WTC11 (cell line): ENCODE measurements at regions not wholly inside any gene's neighbourhood (a gene's known extent, or its start where the extent isn't known, plus 50 kb on each side); places are given as distances from the start of the nearest gene placed in this dataset.

Experiments
- ATAC-seq: fragments of 200-7000 bp; cut with Tn5 transposase; 2 replicates; pipeline ENCODE4 v1.10.0; 2021; ENCODE audit warnings: mild to moderate bottlenecking, moderate library complexity
- CTCF ChIA-PET: fragments of 300-600 bp; sonication (Branson Sonifier 250); formaldehyde crosslinking; loops from one replicate; lab custom pipeline; 2021; ENCODE audit warnings: antibody characterized with exemption; lab: Charles Lee
- POLR2A ChIA-PET: fragments of 350-600 bp; sonication (Branson Sonifier 250); formaldehyde crosslinking; loops from one replicate; lab custom pipeline; 2021; ENCODE audit warnings: antibody characterized with exemption; lab: Charles Lee
- DNase-seq: peaks from one replicate; pipeline ENCODE4 v3.0.0; 2021; ENCODE audit warnings: low spot score
- H3K27ac Mint-ChIP-seq: 2 replicates; pipeline ENCODE4 v1.8.0; 2021; ENCODE audit warnings: mixed read lengths
- H3K27me3 Mint-ChIP-seq: 2 replicates; pipeline ENCODE4 v1.8.0; 2021; ENCODE audit warnings: low read depth, mild to moderate bottlenecking, moderate library complexity, mixed read lengths
- H3K36me3 Mint-ChIP-seq: 2 replicates; pipeline ENCODE4 v1.8.0; 2021; ENCODE audit warnings: mixed read lengths
- H3K4me1 Mint-ChIP-seq: 2 replicates; pipeline ENCODE4 v1.8.0; 2022; ENCODE audit warnings: mixed read lengths
- H3K4me3 Mint-ChIP-seq: 2 replicates; pipeline ENCODE4 v1.8.0; 2021; ENCODE audit warnings: mild to moderate bottlenecking, moderate library complexity, mixed read lengths
- H3K9me3 Mint-ChIP-seq: 2 replicates; pipeline ENCODE4 v1.8.0; 2021; ENCODE audit warnings: mixed read lengths
- CREB1 ChIP-seq: sonication (generic); formaldehyde crosslinking; IDR thresholded peaks from 2 replicates; pipeline ENCODE4 v1.8.0; 2023; ENCODE audit warnings: mild to moderate bottlenecking, missing genetic modification reagents
- FOXK1 ChIP-seq: sonication (generic); formaldehyde crosslinking; IDR thresholded peaks from 2 replicates; pipeline ENCODE4 v1.8.0; 2022; ENCODE audit warnings: mild to moderate bottlenecking, moderate library complexity, missing genetic modification reagents
- HMGA2 ChIP-seq: fragments of 250-450 bp; sonication (Bioruptor Pico); IDR thresholded peaks from 2 replicates; pipeline ENCODE4 v1.4.0; 2021; ENCODE audit warnings: mild to moderate bottlenecking, moderate library complexity
- JAZF1 ChIP-seq: fragments of 250-450 bp; sonication (Bioruptor Pico); IDR thresholded peaks from 2 replicates; pipeline ENCODE4 v1.9.0; 2021; ENCODE audit warnings: moderate library complexity, mild to moderate bottlenecking, inconsistent platforms
- KAT7 ChIP-seq: sonication (generic); formaldehyde crosslinking; IDR thresholded peaks from 2 replicates; pipeline ENCODE4 v1.8.1; 2023; ENCODE audit warnings: missing genetic modification reagents, mild to moderate bottlenecking, borderline replicate concordance
- MXD4 ChIP-seq: fragments of 250-450 bp; sonication (Bioruptor Pico); IDR thresholded peaks from 2 replicates; pipeline ENCODE4 v1.8.0; 2021; ENCODE audit warnings: mild to moderate bottlenecking, moderate library complexity, borderline replicate concordance
- NFE2L1 ChIP-seq: sonication (generic); formaldehyde crosslinking; IDR thresholded peaks from 2 replicates; pipeline ENCODE4 v1.8.1; 2023; ENCODE audit warnings: missing genetic modification reagents
- RORB ChIP-seq: fragments of 250-450 bp; sonication (Bioruptor Pico); IDR thresholded peaks from 2 replicates; pipeline ENCODE4 v1.9.0; 2021; ENCODE audit warnings: mild to moderate bottlenecking
- SMAD4 ChIP-seq: sonication (generic); formaldehyde crosslinking; IDR thresholded peaks from 2 replicates; pipeline ENCODE4 v1.8.0; 2022; ENCODE audit warnings: mild to moderate bottlenecking, missing genetic modification reagents
- ZBTB21 ChIP-seq: sonication (generic); formaldehyde crosslinking; IDR thresholded peaks from 2 replicates; pipeline ENCODE4 v1.8.1; 2023; ENCODE audit warnings: mild to moderate bottlenecking, missing genetic modification reagents, borderline replicate concordance
- ZNF138 ChIP-seq: sonication (generic); formaldehyde crosslinking; conservative IDR thresholded peaks from 2 replicates; pipeline ENCODE4 v1.8.1; 2022; ENCODE audit warnings: mild to moderate bottlenecking, moderate library complexity, missing genetic modification reagents
- ZNF219 ChIP-seq: sonication (generic); formaldehyde crosslinking; IDR thresholded peaks from 2 replicates; pipeline ENCODE4 v1.8.0; 2023; ENCODE audit warnings: missing genetic modification reagents, mild to moderate bottlenecking, borderline replicate concordance
- ZNF232 ChIP-seq: sonication (generic); formaldehyde crosslinking; IDR thresholded peaks from 2 replicates; pipeline ENCODE4 v1.8.0; 2022; ENCODE audit warnings: mild to moderate bottlenecking, missing genetic modification reagents
- ZNF671 ChIP-seq: fragments of 250-450 bp; sonication (Bioruptor Pico); IDR thresholded peaks from 2 replicates; pipeline ENCODE4 v1.8.0; 2021; ENCODE audit warnings: mild to moderate bottlenecking
- TF ChIP-seq, protein P1 (sequence below): sonication (generic); formaldehyde crosslinking; IDR thresholded peaks from 2 replicates; pipeline ENCODE4 v1.8.0; 2022; ENCODE audit warnings: mild to moderate bottlenecking, missing genetic modification reagents
- TF ChIP-seq, protein P2 (sequence below): fragments of 250-450 bp; sonication (Bioruptor Pico); IDR thresholded peaks from 2 replicates; pipeline ENCODE4 v2.1.2; 2022; ENCODE audit warnings: mild to moderate bottlenecking, moderate library complexity
- TF ChIP-seq, protein P3 (sequence below): sonication (generic); formaldehyde crosslinking; IDR thresholded peaks from 2 replicates; pipeline ENCODE4 v1.8.1; 2023; ENCODE audit warnings: mild to moderate bottlenecking, missing genetic modification reagents
- TF ChIP-seq, protein P4 (sequence below): fragments of 250-450 bp; sonication (Bioruptor Pico); IDR thresholded peaks from 2 replicates; pipeline ENCODE4 v1.9.0; 2021; ENCODE audit warnings: mild to moderate bottlenecking
- TF ChIP-seq, protein P5 (sequence below): sonication (generic); formaldehyde crosslinking; IDR thresholded peaks from 2 replicates; pipeline ENCODE4 v1.8.1; 2022; ENCODE audit warnings: low read depth, missing genetic modification reagents, borderline replicate concordance

DNA sequence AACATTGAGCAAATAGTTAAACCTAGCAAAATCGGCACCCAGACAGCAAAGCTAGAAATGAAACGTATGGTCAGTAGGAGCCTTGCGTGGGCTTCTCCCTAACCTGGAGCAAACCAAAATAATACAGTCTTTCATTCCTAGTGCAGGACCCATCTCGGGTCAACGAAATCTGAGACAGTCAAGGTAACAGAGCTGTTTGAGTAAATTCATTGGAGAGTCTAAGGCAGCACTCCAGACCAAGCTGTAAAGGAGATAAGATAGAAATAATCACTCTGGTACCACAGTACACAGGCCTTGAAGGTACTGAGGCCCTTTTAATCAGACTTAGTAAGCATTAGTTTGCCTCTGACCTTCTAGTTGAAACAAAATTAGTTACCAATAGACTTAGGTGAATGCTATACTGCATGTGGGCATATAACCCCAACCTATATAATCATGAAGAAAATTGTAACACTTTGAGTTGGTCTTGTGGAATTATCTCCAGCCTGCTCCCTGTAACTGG is 54.4 kb upstream of the BICD1 start:
- H3K4me3 Mint-ChIP-seq, result no peak overlapping the region
- H3K4me1 Mint-ChIP-seq, result peaks cover 14% of the 10 kb centered on the region
- DNase-seq (no peak), ATAC-seq (no peak)
- no peak for TF ChIP-seq ZNF671 (CRISPR knock-in tag)
- no peak for TF ChIP-seq CREB1 (CRISPR knock-in tag)
- no peak for TF ChIP-seq NFE2L1
- no peak for TF ChIP-seq ZNF219 (CRISPR knock-in tag)
- TF ChIP-seq FOXK1, result no peak
- no peak for TF ChIP-seq MXD4 (CRISPR knock-in tag)
- no peak for TF ChIP-seq RORB (CRISPR knock-in tag)
- no peak for TF ChIP-seq ZBTB21 (CRISPR knock-in tag)
- TF ChIP-seq KAT7 (CRISPR knock-in tag), result no peak
- TF ChIP-seq, protein P1, sequence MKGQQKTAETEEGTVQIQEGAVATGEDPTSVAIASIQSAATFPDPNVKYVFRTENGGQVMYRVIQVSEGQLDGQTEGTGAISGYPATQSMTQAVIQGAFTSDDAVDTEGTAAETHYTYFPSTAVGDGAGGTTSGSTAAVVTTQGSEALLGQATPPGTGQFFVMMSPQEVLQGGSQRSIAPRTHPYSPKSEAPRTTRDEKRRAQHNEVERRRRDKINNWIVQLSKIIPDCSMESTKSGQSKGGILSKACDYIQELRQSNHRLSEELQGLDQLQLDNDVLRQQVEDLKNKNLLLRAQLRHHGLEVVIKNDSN, result no peak
- TF ChIP-seq ZNF232, result no peak
- TF ChIP-seq HMGA2 (CRISPR knock-in tag), result no peak
- TF ChIP-seq, protein P2, sequence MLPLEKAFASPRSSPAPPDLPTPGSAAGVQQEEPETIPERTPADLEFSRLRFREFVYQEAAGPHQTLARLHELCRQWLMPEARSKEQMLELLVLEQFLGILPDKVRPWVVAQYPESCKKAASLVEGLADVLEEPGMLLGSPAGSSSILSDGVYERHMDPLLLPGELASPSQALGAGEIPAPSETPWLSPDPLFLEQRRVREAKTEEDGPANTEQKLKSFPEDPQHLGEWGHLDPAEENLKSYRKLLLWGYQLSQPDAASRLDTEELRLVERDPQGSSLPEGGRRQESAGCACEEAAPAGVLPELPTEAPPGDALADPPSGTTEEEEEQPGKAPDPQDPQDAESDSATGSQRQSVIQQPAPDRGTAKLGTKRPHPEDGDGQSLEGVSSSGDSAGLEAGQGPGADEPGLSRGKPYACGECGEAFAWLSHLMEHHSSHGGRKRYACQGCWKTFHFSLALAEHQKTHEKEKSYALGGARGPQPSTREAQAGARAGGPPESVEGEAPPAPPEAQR (CRISPR knock-in tag), result no peak
- no peak for TF ChIP-seq JAZF1
- no peak for TF ChIP-seq ZNF138 (CRISPR knock-in tag)
- TF ChIP-seq SMAD4 (CRISPR knock-in tag), result no peak
- TF ChIP-seq, protein P3, sequence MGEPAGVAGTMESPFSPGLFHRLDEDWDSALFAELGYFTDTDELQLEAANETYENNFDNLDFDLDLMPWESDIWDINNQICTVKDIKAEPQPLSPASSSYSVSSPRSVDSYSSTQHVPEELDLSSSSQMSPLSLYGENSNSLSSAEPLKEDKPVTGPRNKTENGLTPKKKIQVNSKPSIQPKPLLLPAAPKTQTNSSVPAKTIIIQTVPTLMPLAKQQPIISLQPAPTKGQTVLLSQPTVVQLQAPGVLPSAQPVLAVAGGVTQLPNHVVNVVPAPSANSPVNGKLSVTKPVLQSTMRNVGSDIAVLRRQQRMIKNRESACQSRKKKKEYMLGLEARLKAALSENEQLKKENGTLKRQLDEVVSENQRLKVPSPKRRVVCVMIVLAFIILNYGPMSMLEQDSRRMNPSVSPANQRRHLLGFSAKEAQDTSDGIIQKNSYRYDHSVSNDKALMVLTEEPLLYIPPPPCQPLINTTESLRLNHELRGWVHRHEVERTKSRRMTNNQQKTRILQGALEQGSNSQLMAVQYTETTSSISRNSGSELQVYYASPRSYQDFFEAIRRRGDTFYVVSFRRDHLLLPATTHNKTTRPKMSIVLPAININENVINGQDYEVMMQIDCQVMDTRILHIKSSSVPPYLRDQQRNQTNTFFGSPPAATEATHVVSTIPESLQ (CRISPR knock-in tag), result no peak
- TF ChIP-seq, protein P4, sequence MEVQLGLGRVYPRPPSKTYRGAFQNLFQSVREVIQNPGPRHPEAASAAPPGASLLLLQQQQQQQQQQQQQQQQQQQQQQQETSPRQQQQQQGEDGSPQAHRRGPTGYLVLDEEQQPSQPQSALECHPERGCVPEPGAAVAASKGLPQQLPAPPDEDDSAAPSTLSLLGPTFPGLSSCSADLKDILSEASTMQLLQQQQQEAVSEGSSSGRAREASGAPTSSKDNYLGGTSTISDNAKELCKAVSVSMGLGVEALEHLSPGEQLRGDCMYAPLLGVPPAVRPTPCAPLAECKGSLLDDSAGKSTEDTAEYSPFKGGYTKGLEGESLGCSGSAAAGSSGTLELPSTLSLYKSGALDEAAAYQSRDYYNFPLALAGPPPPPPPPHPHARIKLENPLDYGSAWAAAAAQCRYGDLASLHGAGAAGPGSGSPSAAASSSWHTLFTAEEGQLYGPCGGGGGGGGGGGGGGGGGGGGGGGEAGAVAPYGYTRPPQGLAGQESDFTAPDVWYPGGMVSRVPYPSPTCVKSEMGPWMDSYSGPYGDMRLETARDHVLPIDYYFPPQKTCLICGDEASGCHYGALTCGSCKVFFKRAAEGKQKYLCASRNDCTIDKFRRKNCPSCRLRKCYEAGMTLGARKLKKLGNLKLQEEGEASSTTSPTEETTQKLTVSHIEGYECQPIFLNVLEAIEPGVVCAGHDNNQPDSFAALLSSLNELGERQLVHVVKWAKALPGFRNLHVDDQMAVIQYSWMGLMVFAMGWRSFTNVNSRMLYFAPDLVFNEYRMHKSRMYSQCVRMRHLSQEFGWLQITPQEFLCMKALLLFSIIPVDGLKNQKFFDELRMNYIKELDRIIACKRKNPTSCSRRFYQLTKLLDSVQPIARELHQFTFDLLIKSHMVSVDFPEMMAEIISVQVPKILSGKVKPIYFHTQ (CRISPR knock-in tag), result no peak
- TF ChIP-seq, protein P5, sequence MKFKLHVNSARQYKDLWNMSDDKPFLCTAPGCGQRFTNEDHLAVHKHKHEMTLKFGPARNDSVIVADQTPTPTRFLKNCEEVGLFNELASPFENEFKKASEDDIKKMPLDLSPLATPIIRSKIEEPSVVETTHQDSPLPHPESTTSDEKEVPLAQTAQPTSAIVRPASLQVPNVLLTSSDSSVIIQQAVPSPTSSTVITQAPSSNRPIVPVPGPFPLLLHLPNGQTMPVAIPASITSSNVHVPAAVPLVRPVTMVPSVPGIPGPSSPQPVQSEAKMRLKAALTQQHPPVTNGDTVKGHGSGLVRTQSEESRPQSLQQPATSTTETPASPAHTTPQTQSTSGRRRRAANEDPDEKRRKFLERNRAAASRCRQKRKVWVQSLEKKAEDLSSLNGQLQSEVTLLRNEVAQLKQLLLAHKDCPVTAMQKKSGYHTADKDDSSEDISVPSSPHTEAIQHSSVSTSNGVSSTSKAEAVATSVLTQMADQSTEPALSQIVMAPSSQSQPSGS, result no peak
- POLR2A ChIA-PET, result no interaction called here
- peaks cover 22% of the 10 kb centered on the region for H3K36me3 Mint-ChIP-seq
- CTCF ChIA-PET, result interaction anchor here (0.7 to 0.9 kb wide), 2 partner anchors 9 to 260 kb away, joined by 3 to 4 read pairs; no protein-coding TSS in a partner anchor
- H3K27ac Mint-ChIP-seq, result peak overlapping the region; percentile 6; the same call in 1 of the 2 replicates
- no peaks in the 10 kb centered on the region for H3K27me3 Mint-ChIP-seq
- peaks cover 33% of the 10 kb centered on the region for H3K9me3 Mint-ChIP-seq
